PC-3 (cell line): ENCODE measurements at regions not wholly inside any gene's neighbourhood (a gene's known extent, or its start where the extent isn't known, plus 50 kb on each side); places are given as distances from the start of the nearest gene placed in this dataset.

Experiments used
- ATAC-seq: fragments of 200-7000 bp; cut with Tn5 transposase; 2 replicates; pipeline ENCODE4 v1.9.1; 2020; ENCODE audit warnings: mild to moderate bottlenecking, moderate library complexity
- BruUV-seq: library from RNA; stranded (reverse); fragments of 400-500 nt; replicated peaks from 2 replicates; lab custom pipeline; 2021; lab: Mats Ljungman, UMichigan
- CTCF ChIA-PET: fragments of 300-600 bp; sonication (Branson Sonifier 250); formaldehyde crosslinking; loops from one replicate; lab custom pipeline; 2022; ENCODE audit warnings: antibody characterized with exemption; lab: Charles Lee
- POLR2A ChIA-PET: fragments of 300-600 bp; sonication (Branson Sonifier 250); formaldehyde crosslinking; loops from one replicate; lab custom pipeline; 2022; ENCODE audit warnings: antibody characterized with exemption; ENCODE audit not compliant: unreplicated experiment; lab: Charles Lee
- DNase-seq: peaks from one replicate; pipeline ENCODE4 v3.0.0-alpha.2; 2015
- H2AFZ ChIP-seq: fragments of 300-600 bp; sonication (generic); 2 replicates; pipeline ENCODE4 v1.6.0; 2016; ENCODE audit warnings: antibody characterized with exemption, low read length
- H3F3A ChIP-seq: fragments of 300-600 bp; sonication (generic); one replicate; pipeline ENCODE4 v1.6.0; 2017; ENCODE audit warnings: antibody characterized with exemption, low read length, control low read depth, mild to moderate bottlenecking; ENCODE audit not compliant: unreplicated experiment
- H3K27ac ChIP-seq: fragments of 300-600 bp; sonication (generic); 2 replicates; pipeline ENCODE4 v1.5.1; 2016; ENCODE audit warnings: mild to moderate bottlenecking, low read length
- H3K27me3 ChIP-seq: fragments of 300-600 bp; sonication (generic); 2 replicates; pipeline ENCODE4 v1.6.1; 2016; ENCODE audit warnings: low read length, mixed read lengths
- H3K36me3 ChIP-seq: fragments of 300-600 bp; sonication (generic); 2 replicates; pipeline ENCODE4 v1.6.1; 2016; ENCODE audit warnings: low read depth, mixed run types, low read length, mixed read lengths
- H3K4me1 ChIP-seq: fragments of 300-600 bp; sonication (generic); 2 replicates; pipeline ENCODE4 v1.5.1; 2016; ENCODE audit warnings: low read length; ENCODE audit not compliant: insufficient read depth
- H3K4me2 ChIP-seq: fragments of 300-600 bp; sonication (generic); 2 replicates; pipeline ENCODE4 v1.6.0; 2016; ENCODE audit warnings: low read length
- H3K4me3 ChIP-seq: fragments of 300-600 bp; sonication (generic); 2 replicates; pipeline ENCODE4 v1.5.1; 2016; ENCODE audit warnings: mild to moderate bottlenecking, low read length, mixed read lengths
- H3K79me2 ChIP-seq: fragments of 300-600 bp; sonication (generic); 2 replicates; pipeline ENCODE4 v1.6.1; 2017; ENCODE audit warnings: low read length, mixed read lengths
- H3K9ac ChIP-seq: fragments of 300-600 bp; sonication (generic); 2 replicates; pipeline ENCODE4 v1.6.0; 2016; ENCODE audit warnings: mild to moderate bottlenecking, low read length
- H3K9me2 ChIP-seq: fragments of 300-600 bp; sonication (generic); replicated peaks from 2 replicates; pipeline ENCODE4 v1.6.1; 2016; ENCODE audit warnings: mixed run types, low read length, mixed read lengths
- H3K9me3 ChIP-seq: fragments of 300-600 bp; sonication (generic); 2 replicates; pipeline ENCODE4 v1.6.1; 2016; ENCODE audit warnings: low read length, mixed read lengths
- H4K20me1 ChIP-seq: fragments of 300-600 bp; sonication (generic); 2 replicates; pipeline ENCODE4 v1.6.1; 2016; ENCODE audit warnings: low read length, mixed read lengths
- EZH2 ChIP-seq: fragments of 300-600 bp; sonication (generic); IDR thresholded peaks from one replicate; pipeline ENCODE4 v1.6.1; 2017; ENCODE audit warnings: antibody characterized with exemption, mild to moderate bottlenecking, low read length; ENCODE audit not compliant: unreplicated experiment
- EZH2phosphoT487 ChIP-seq: fragments of 300-600 bp; sonication (generic); IDR thresholded peaks from 2 replicates; pipeline ENCODE4 v1.6.1; 2018; ENCODE audit warnings: mild to moderate bottlenecking, antibody characterized with exemption, low read length, borderline replicate concordance
- intact Hi-C: fragments of 100-400 bp; cut with micrococcal nuclease; formaldehyde crosslinking; loops from 2 replicates; pipeline ENCODE4 v1.9.0; 2023
- TF ChIP-seq, protein P1 (sequence below): fragments of 300-600 bp; sonication (generic); conservative IDR thresholded peaks from 2 replicates; pipeline ENCODE4 v1.5.1; 2017; ENCODE audit warnings: antibody characterized with exemption, low read depth, mild to moderate bottlenecking, low read length

- Histone ChIP-seq H3K9me2 (no peaks in the 10 kb centered on the region), H4K20me1 (no peaks in the 10 kb centered on the region), H3F3A (no peaks in the 10 kb centered on the region), H3K4me2 (no peak overlapping the region), H3K27me3 (no peaks in the 10 kb centered on the region), H3K4me3 (no peak overlapping the region), H2AFZ (no peak overlapping the region), H3K9ac (no peak overlapping the region), H3K9me3 (0 out of 2 replicates have a peak, but pooled peaks cover 3% of the 10 kb centered on the region), H3K27ac (no peak overlapping the region), H3K36me3 (no peaks in the 10 kb centered on the region), H3K79me2 (no peaks in the 10 kb centered on the region), H3K4me1 (no peaks in the 10 kb centered on the region)
- no peak for ATAC-seq
- TF ChIP-seq EZH2 (no peak), EZH2phosphoT487 (no peak)
- no peak for DNase-seq
- BruUV-seq, result no TSS peak
- POLR2A ChIA-PET, result no interaction called here
- CTCF ChIA-PET, result no interaction called here
- intact Hi-C loops, result no loop called here
Measured at GRCh38 chr17:13743906-13744305, 142.2 kb upstream of the HS3ST3A1 start.

DNA sequence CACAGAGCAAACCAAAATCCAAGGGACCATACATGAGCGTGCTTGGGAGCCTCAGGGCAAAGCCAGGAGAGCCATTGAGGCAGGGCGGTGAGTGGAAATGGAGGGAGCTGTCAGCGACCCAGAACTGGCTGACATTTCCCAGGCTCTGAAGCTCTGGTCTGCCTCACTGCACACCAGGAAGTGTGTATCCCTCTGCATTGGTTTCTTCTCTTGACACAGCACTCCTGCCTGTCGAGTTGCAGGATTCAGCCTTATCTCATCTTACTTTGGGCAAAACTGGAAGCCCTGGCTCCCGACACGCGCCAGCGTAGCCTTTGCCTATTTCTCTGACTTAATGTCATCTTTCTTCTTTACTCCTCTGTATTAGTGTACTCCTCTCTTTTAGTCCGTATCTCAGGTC is 144.7 kb upstream of the HS3ST3A1 start:
- no peak overlapping the region for H3K9ac ChIP-seq
- H3K79me2 ChIP-seq, result no peaks in the 10 kb centered on the region
- no peak overlapping the region for H2AFZ ChIP-seq
- no peak for DNase-seq
- TF ChIP-seq EZH2 (no peak), EZH2phosphoT487 (no peak)
- TF ChIP-seq, protein P1, sequence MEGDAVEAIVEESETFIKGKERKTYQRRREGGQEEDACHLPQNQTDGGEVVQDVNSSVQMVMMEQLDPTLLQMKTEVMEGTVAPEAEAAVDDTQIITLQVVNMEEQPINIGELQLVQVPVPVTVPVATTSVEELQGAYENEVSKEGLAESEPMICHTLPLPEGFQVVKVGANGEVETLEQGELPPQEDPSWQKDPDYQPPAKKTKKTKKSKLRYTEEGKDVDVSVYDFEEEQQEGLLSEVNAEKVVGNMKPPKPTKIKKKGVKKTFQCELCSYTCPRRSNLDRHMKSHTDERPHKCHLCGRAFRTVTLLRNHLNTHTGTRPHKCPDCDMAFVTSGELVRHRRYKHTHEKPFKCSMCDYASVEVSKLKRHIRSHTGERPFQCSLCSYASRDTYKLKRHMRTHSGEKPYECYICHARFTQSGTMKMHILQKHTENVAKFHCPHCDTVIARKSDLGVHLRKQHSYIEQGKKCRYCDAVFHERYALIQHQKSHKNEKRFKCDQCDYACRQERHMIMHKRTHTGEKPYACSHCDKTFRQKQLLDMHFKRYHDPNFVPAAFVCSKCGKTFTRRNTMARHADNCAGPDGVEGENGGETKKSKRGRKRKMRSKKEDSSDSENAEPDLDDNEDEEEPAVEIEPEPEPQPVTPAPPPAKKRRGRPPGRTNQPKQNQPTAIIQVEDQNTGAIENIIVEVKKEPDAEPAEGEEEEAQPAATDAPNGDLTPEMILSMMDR, result no peak
- intact Hi-C loops, result no loop called here
- no peaks in the 10 kb centered on the region for H4K20me1 ChIP-seq
- no peaks in the 10 kb centered on the region for H3K27me3 ChIP-seq
- ChIA-PET CTCF (no interaction called here), POLR2A (no interaction called here)
- no peaks in the 10 kb centered on the region for H3F3A ChIP-seq
- H3K4me3 ChIP-seq, result no peak overlapping the region
- no peak for ATAC-seq
- no peaks in the 10 kb centered on the region for H3K9me2 ChIP-seq
- H3K36me3 ChIP-seq, result no peaks in the 10 kb centered on the region
- 0 out of 2 replicates have a peak, but pooled peaks cover 3% of the 10 kb centered on the region for H3K9me3 ChIP-seq
- BruUV-seq, result no TSS peak
- H3K27ac ChIP-seq, result no peak overlapping the region
- H3K4me2 ChIP-seq, result no peak overlapping the region
- H3K4me1 ChIP-seq, result peaks cover 11% of the 10 kb centered on the region

GRCh38 chr17:13749166-13749890 is 147.6 kb upstream of the HS3ST3A1 start:
- CTCF ChIA-PET, result no interaction called here

More at GRCh38 chr17:13749166-13749890, 147.6 kb upstream of the HS3ST3A1 start:
- DNase-seq, result no peak
- TF ChIP-seq, protein P1, result no peak
- no peak for TF ChIP-seq EZH2phosphoT487
- no peak for TF ChIP-seq EZH2
- H3K27me3 ChIP-seq, result no peaks in the 10 kb centered on the region
- intact Hi-C loops, result no loop called here
- peaks cover 17% of the 10 kb centered on the region for H3K4me1 ChIP-seq
- no peak overlapping the region for H3K27ac ChIP-seq
- no peak overlapping the region for H3K4me3 ChIP-seq
- H3K9me2 ChIP-seq, result no peaks in the 10 kb centered on the region
- no peak overlapping the region for H3K9ac ChIP-seq
- no peaks in the 10 kb centered on the region for H3K36me3 ChIP-seq
- no peak overlapping the region for H3K4me2 ChIP-seq
- no peak for ATAC-seq
- H4K20me1 ChIP-seq, result no peaks in the 10 kb centered on the region
- H3K9me3 ChIP-seq, result no peaks in the 10 kb centered on the region
- no peaks in the 10 kb centered on the region for H3F3A ChIP-seq
- no peaks in the 10 kb centered on the region for H3K79me2 ChIP-seq
- POLR2A ChIA-PET, result no interaction called here
- BruUV-seq, result no TSS peak
- no peak overlapping the region for H2AFZ ChIP-seq
